Duodenal mucosa (tissue), 2 donors: ENCODE measurements at regions not wholly inside any gene's neighbourhood (a gene's known extent, or its start where the extent isn't known, plus 50 kb on each side); places are given as distances from the start of the nearest gene placed in this dataset.
"Not testable (repeated sequence)": the region's sequence is repeated elsewhere in the genome, so short reads cannot be mapped to it uniquely, and the experiment has no call there.

Experiments
- H3K27ac ChIP-seq: one replicate; pipeline ENCODE4 v1.7.0; 2013; ENCODE audit warnings: low read depth, low read length
- H3K27me3 ChIP-seq, 2 donors: one replicate each; pipeline ENCODE4 v1.7.0; 2013; ENCODE audit warnings: low read length in 2 of 2, control low read depth in 1 of 2; ENCODE audit not compliant: insufficient read depth in 2 of 2, control insufficient read depth in 1 of 2
- H3K36me3 ChIP-seq, 2 donors: one replicate each; pipeline ENCODE4 v1.7.0; 2013; ENCODE audit warnings: low read length in 2 of 2, control low read depth in 1 of 2; ENCODE audit not compliant: insufficient read depth in 2 of 2, control insufficient read depth in 1 of 2
- H3K4me1 ChIP-seq, 2 donors: one replicate each; pipeline ENCODE4 v1.7.0; 2013; ENCODE audit warnings: low read length in 2 of 2, control low read depth in 1 of 2; ENCODE audit not compliant: insufficient read depth in 2 of 2, control insufficient read depth in 1 of 2
- H3K4me3 ChIP-seq, 2 donors: one replicate each; pipeline ENCODE4 v1.7.0; 2013; ENCODE audit warnings: low read length in 2 of 2, low read depth in 1 of 2
- H3K9ac ChIP-seq, 2 donors: one replicate each; pipeline ENCODE4 v1.7.0; 2013; ENCODE audit warnings: low read length in 2 of 2, low read depth in 1 of 2
- H3K9me3 ChIP-seq, 2 donors: one replicate each; pipeline ENCODE4 v1.7.0; 2013; ENCODE audit warnings: low read length in 2 of 2, control low read depth in 1 of 2; ENCODE audit not compliant: control insufficient read depth in 1 of 2

- Histone ChIP-seq H3K4me1 (no peaks in the 10 kb centered on the region), H3K9ac (no peak overlapping the region), H3K9me3 (peaks cover 4 to 5% of the 10 kb centered on the region in 2 donors), H3K27ac (no peak overlapping the region), H3K36me3 (no peaks in the 10 kb centered on the region), H3K27me3 (no peaks in the 10 kb centered on the region), H3K4me3 (no peak overlapping the region)
Observed at GRCh38 chr6:48957781-48958180, 505.3 kb downstream of the MMUT start.

DNA sequence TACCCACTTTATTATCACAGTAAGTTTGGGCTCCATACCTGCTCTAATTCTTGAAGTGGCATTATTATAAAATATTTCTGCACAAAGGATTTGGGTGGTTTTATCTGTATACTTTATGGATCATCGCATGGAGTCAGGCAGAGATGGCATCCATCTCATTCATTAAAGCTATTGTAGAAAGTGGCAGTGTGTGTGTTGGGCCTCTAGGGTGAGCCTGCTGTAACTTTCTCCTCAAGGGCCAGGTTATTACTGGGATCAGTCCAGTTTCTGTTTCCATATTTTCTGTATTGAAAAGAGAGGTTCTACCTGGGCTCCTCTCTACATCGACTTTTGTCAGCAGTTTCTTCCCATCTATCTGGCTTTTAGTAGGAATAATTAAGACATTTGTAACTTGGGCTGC, 511.1 kb downstream of the MMUT start:
- Histone ChIP-seq H3K36me3 (no peaks in the 10 kb centered on the region), H3K9me3 (peaks cover 0 to 5% of the 10 kb centered on the region in 2 donors), H3K4me3 (no peak overlapping the region), H3K27me3 (no peaks in the 10 kb centered on the region), H3K27ac (no peak overlapping the region), H3K4me1 (no peaks in the 10 kb centered on the region), H3K9ac (no peak overlapping the region)

DNA sequence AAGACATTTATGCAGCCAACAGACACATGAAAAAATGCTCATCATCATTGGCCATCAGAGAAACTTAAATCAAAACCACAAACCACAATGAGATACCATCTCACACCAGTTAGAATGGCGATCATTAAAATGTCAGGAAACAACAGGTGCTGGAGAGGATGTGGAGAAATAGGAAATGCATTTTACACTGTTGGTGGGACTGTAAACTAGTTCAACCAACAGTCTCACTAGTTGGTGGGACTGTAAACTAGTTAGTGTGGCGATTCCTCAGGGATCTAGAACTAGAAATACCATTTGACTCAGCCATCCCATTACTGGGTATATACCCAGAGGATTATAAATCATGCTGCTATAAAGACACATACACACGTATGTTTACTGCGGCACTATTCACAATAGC, 518.8 kb downstream of the MMUT start:
- not testable (repeated sequence) for H3K27ac ChIP-seq, H3K27me3 ChIP-seq, H3K36me3 ChIP-seq, H3K9me3 ChIP-seq, H3K4me3 ChIP-seq, H3K4me1 ChIP-seq, H3K9ac ChIP-seq

GRCh38 chr6:48933136-48933535, 529.9 kb downstream of the MMUT start:
- Histone ChIP-seq H3K4me1 (no peaks in the 10 kb centered on the region), H3K9ac (no peak overlapping the region)

DNA sequence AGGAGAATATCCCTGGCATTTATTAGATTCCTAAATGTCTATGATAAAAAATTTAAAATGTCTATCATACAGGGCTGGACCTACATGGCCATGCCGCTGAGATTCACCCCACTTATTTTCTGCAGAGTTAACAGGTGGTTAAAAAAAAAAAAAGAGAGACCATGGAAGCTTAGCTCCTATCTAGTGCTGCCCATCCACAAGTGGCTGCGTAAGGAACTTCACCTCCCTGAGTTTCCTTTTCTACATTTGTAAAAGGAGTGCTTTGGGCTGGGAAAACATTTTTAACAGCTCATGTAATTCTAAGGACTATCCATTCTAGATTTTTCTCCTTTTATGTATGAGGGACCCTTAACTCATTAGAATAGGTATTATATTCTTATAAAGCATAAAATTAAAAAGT, 534.1 kb downstream of the MMUT start:
- Histone ChIP-seq H3K9ac (no peak overlapping the region), H3K4me1 (no peaks in the 10 kb centered on the region), H3K36me3 (no peaks in the 10 kb centered on the region), H3K27me3 (no peaks in the 10 kb centered on the region), H3K4me3 (no peak overlapping the region), H3K27ac (no peak overlapping the region), H3K9me3 (peaks cover 0 to 3% of the 10 kb centered on the region in 2 donors)

More at GRCh38 chr6:48933136-48933535, 529.9 kb downstream of the MMUT start:
- Histone ChIP-seq H3K27me3 (no peaks in the 10 kb centered on the region), H3K4me3 (no peak overlapping the region), H3K9me3 (peaks cover 3 to 7% of the 10 kb centered on the region in 2 donors), H3K27ac (no peak overlapping the region), H3K36me3 (no peaks in the 10 kb centered on the region)

GRCh38 chr6:48922837-48923236, 540.2 kb downstream of the MMUT start:
- H3K4me1 ChIP-seq: no peaks in the 10 kb centered on the region
- no peak overlapping the region for H3K9ac ChIP-seq
- no peaks in the 10 kb centered on the region for H3K36me3 ChIP-seq
- no peak overlapping the region for H3K27ac ChIP-seq
- no peaks in the 10 kb centered on the region for H3K27me3 ChIP-seq
- no peak overlapping the region for H3K4me3 ChIP-seq
- H3K9me3 ChIP-seq: peaks cover 5 to 7% of the 10 kb centered on the region in 2 donors

DNA sequence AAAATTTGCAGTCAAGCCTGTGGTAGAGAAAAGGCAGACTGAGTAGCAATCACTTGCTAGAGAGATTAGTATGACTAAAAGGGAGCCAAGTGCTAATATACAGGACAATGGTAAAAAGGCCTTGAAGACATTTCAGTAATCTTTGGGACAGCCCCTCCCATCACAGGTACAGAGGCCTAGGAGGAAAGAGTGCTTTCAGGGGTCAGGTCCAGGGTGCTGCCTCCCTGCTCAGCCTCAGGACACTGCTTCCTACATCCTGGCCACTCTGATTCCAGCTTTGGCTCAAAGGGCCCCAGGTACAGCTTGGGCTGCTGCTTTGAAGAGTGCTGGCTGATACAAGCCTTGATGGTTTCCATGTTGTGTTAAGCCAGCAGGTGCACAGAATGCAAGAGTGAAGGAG, 543.5 kb downstream of the MMUT start:
- Histone ChIP-seq H3K27me3 (no peaks in the 10 kb centered on the region), H3K9ac (no peak overlapping the region), H3K27ac (no peak overlapping the region), H3K36me3 (no peaks in the 10 kb centered on the region), H3K4me3 (no peak overlapping the region), H3K9me3 (peaks cover 5 to 10% of the 10 kb centered on the region in 2 donors), H3K4me1 (no peaks in the 10 kb centered on the region)

DNA sequence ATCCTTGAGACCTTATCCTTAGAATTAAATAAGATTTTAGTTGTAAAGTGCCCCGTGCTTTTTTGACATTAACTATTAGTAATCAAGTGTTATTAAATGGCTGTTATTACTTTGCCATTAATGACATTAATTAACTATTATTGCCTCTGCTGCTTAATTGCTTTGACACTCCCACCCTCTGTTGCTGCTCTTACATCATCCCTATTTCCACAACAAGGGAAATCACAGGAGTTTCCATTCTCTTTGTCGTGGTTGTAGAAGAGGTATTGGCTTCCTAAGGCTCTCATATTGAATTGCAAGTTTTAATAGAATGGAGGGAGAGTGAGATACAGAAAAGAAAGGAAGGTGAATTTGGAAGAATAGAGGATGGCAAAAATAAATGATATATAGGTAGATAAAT, 545.8 kb downstream of the MMUT start:
- Histone ChIP-seq H3K36me3 (no peaks in the 10 kb centered on the region), H3K9ac (no peak overlapping the region), H3K9me3 (peaks cover 5 to 10% of the 10 kb centered on the region in 2 donors), H3K27ac (no peak overlapping the region), H3K4me1 (no peaks in the 10 kb centered on the region), H3K27me3 (no peaks in the 10 kb centered on the region), H3K4me3 (no peak overlapping the region)

GRCh38 chr6:48916607-48917006, 546.4 kb downstream of the MMUT start:
- no peaks in the 10 kb centered on the region for H3K4me1 ChIP-seq

GRCh38 chr6:48915591-48915990, 547.5 kb downstream of the MMUT start:
- Histone ChIP-seq H3K27me3 (no peaks in the 10 kb centered on the region), H3K4me1 (no peaks in the 10 kb centered on the region), H3K36me3 (no peaks in the 10 kb centered on the region), H3K27ac (no peak overlapping the region), H3K9me3 (peaks cover 5 to 10% of the 10 kb centered on the region in 2 donors), H3K4me3 (no peak overlapping the region), H3K9ac (no peak overlapping the region)

More at GRCh38 chr6:48916607-48917006, 546.4 kb downstream of the MMUT start:
- Histone ChIP-seq H3K4me3 (no peak overlapping the region), H3K27ac (no peak overlapping the region), H3K9me3 (peaks cover 5 to 10% of the 10 kb centered on the region in 2 donors), H3K27me3 (no peaks in the 10 kb centered on the region), H3K36me3 (no peaks in the 10 kb centered on the region), H3K9ac (no peak overlapping the region)

GRCh38 chr6:48912503-48912902, 550.5 kb downstream of the MMUT start:
- H3K27ac ChIP-seq: no peak overlapping the region

More at GRCh38 chr6:48912503-48912902, 550.5 kb downstream of the MMUT start:
- no peaks in the 10 kb centered on the region for H3K4me1 ChIP-seq
- no peaks in the 10 kb centered on the region for H3K27me3 ChIP-seq
- no peak overlapping the region for H3K9ac ChIP-seq
- no peak overlapping the region for H3K4me3 ChIP-seq
- H3K36me3 ChIP-seq: no peaks in the 10 kb centered on the region
- H3K9me3 ChIP-seq: peaks cover 0 to 4% of the 10 kb centered on the region in 2 donors
